MM.1S (cell line): ENCODE measurements at regions not wholly inside any gene's neighbourhood (a gene's known extent, or its start where the extent isn't known, plus 50 kb on each side); places are given as distances from the start of the nearest gene placed in this dataset.

Experiments used
- CTCF ChIP-seq: fragments of 300-600 bp; sonication (generic); IDR thresholded peaks from 2 replicates; pipeline ENCODE4 v1.5.1; 2016; ENCODE audit warnings: antibody characterized with exemption, low read length, mixed read lengths
- EZH2phosphoT487 ChIP-seq: fragments of 300-600 bp; sonication (generic); IDR thresholded peaks from 2 replicates; pipeline ENCODE4 v1.6.1; 2018; ENCODE audit warnings: antibody characterized with exemption, low read length

- no peak for TF ChIP-seq CTCF
- no peak for TF ChIP-seq EZH2phosphoT487
Measured at GRCh38 chr18:37864122-37864521, 298.5 kb upstream of the CELF4 start.
